ENCODE measurements at regions not wholly inside any gene's neighbourhood (a gene's known extent, or its start where the extent isn't known, plus 50 kb on each side); places are given as distances from the start of the nearest gene placed in this dataset.
"Not testable (repeated sequence)": the region's sequence is repeated elsewhere in the genome, so short reads cannot be mapped to it uniquely, and the experiment has no call there.

DNA sequence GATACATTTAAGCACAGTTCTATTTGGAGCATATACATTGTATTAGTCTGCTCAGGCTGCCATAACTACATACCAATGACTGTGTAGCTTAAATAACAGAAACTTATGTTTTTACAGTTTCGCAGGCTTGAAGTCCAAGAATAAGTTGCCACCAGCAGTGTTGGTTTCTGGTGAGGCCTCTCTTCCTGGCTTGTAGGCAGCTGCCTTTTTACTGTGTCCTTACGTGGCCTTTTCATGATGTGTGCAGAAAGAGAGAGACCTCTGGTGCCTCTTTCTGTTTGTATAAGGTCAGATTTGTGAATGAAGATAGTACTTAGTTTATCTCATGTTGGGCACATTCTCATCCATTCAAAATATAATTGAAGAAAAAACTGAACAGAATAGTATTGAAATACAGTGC is 636.6 kb downstream of the FLRT2 start:
- H3K27ac ChIP-seq (ENCODE audit: low read depth in 1 of 2, low read length in 1 of 2): no peak overlapping the region
- no peak for DNase-seq (ENCODE audit: low read depth in 6 of 9, low spot score in 9 of 9)
- H3K36me3 ChIP-seq (ENCODE audit: control insufficient read depth in 2 of 2, insufficient read depth in 2 of 2, low read length in 1 of 2): no peaks in the 10 kb centered on the region
- WGBS: 25% methylated on average over 2 of the region's 2 CpGs
- no peak overlapping the region for H3K4me3 ChIP-seq (ENCODE audit: low read length in 2 of 2)
- no peaks in the 10 kb centered on the region for H3K27me3 ChIP-seq (ENCODE audit: control insufficient read depth in 2 of 2, insufficient read depth in 1 of 2, low read length in 1 of 2)
- H3K9me3 ChIP-seq (ENCODE audit: control insufficient read depth in 2 of 2, insufficient read depth in 1 of 2, low read length in 1 of 2): no peaks in the 10 kb centered on the region
- no peaks in the 10 kb centered on the region for H3K4me1 ChIP-seq (ENCODE audit: control insufficient read depth in 2 of 2, insufficient read depth in 2 of 2, low read length in 2 of 2)

DNA sequence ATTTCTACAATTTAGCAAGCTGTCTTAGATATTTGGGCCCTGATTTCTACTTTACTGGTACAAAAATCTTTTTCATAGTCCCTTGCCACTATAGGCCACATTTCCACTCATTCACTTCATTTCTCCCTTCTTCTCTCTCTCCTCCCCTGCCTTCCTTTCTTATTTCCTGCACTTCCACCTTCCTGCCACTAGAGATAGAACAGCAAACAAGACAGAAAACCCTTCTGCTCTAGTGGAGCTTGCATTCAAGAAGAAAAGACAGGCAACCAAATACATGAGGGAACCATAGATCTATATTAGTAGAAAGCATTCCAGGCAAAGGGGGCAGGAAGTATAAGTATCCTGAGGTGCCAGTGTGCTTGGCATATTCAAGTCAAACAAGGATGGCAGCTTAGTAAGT is 623.5 kb downstream of the FLRT2 start:
- H3K4me1 ChIP-seq (ENCODE audit: control insufficient read depth in 2 of 2, insufficient read depth in 2 of 2, low read length in 2 of 2): no peaks in the 10 kb centered on the region
- H3K27ac ChIP-seq (ENCODE audit: low read depth in 1 of 2, low read length in 1 of 2): no peak overlapping the region
- no peaks in the 10 kb centered on the region for H3K9me3 ChIP-seq (ENCODE audit: control insufficient read depth in 2 of 2, insufficient read depth in 1 of 2, low read length in 1 of 2)
- no peaks in the 10 kb centered on the region for H3K36me3 ChIP-seq (ENCODE audit: control insufficient read depth in 2 of 2, insufficient read depth in 2 of 2, low read length in 1 of 2)
- H3K4me3 ChIP-seq (ENCODE audit: low read length in 2 of 2): no peak overlapping the region
- no peaks in the 10 kb centered on the region for H3K27me3 ChIP-seq (ENCODE audit: control insufficient read depth in 2 of 2, insufficient read depth in 1 of 2, low read length in 1 of 2)
- DNase-seq (ENCODE audit: low read depth in 6 of 9, low spot score in 9 of 9): no peak

DNA sequence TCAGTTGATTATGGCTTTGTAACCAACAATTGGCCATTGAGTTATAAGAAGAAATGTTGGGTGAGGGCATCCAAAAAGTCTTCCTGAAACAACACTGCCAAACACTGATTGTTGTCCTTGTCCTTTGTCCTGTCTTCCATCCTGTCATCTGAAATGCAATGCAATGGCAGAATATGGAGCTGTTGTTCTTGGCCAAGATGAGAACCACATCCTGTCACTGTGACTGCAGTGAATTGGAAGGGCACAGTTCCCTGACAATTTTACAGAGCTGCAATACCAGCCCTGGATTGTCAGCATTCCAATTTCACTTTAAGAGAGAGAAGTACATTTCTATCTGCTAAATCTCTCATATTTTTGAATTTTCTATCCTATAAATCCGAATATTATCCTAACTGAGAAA is 613.3 kb downstream of the FLRT2 start:
- no peaks in the 10 kb centered on the region for H3K36me3 ChIP-seq (ENCODE audit: control insufficient read depth in 2 of 2, insufficient read depth in 2 of 2, low read length in 1 of 2)
- H3K4me3 ChIP-seq (ENCODE audit: low read length in 2 of 2): no peak overlapping the region
- no peaks in the 10 kb centered on the region for H3K27me3 ChIP-seq (ENCODE audit: control insufficient read depth in 2 of 2, insufficient read depth in 1 of 2, low read length in 1 of 2)
- H3K9me3 ChIP-seq (ENCODE audit: control insufficient read depth in 2 of 2, insufficient read depth in 1 of 2, low read length in 1 of 2): no peaks in the 10 kb centered on the region
- DNase-seq (ENCODE audit: low read depth in 6 of 9, low spot score in 9 of 9): no peak
- 97% methylated on average over 1 of the region's 1 CpG for WGBS
- H3K4me1 ChIP-seq (ENCODE audit: control insufficient read depth in 2 of 2, insufficient read depth in 2 of 2, low read length in 2 of 2): no peaks in the 10 kb centered on the region
- no peak overlapping the region for H3K27ac ChIP-seq (ENCODE audit: low read depth in 1 of 2, low read length in 1 of 2)

DNA sequence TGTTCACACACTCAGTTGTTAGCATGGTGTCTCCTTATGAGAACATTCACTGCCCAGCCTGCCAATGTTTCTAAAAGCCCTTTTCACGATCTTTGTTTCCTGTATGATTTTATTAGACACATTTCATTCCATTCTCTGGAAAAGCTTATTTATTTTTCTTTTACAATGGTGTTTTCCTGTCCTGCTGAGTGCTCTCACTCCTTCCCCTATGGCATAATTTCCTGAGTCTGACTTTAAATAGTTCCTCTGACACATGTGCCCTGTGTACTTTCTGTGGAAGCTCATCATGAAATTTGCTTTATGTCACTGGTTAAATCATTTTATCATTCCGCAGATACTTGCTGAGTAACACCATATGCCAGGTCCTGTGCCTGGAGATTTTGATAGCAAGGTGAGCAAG is 612.0 kb downstream of the FLRT2 start:
- Histone ChIP-seq H3K27ac (ENCODE audit: low read depth in 1 of 2, low read length in 1 of 2) (no peak overlapping the region), H3K27me3 (ENCODE audit: control insufficient read depth in 2 of 2, insufficient read depth in 1 of 2, low read length in 1 of 2) (no peaks in the 10 kb centered on the region), H3K4me1 (ENCODE audit: control insufficient read depth in 2 of 2, insufficient read depth in 2 of 2, low read length in 2 of 2) (no peaks in the 10 kb centered on the region), H3K4me3 (ENCODE audit: low read length in 2 of 2) (no peak overlapping the region), H3K9me3 (ENCODE audit: control insufficient read depth in 2 of 2, insufficient read depth in 1 of 2, low read length in 1 of 2) (no peaks in the 10 kb centered on the region), H3K36me3 (ENCODE audit: control insufficient read depth in 2 of 2, insufficient read depth in 2 of 2, low read length in 1 of 2) (no peaks in the 10 kb centered on the region)
- DNase-seq (ENCODE audit: low read depth in 6 of 9, low spot score in 9 of 9): no peak
- 81% methylated on average over 2 of the region's 2 CpGs for WGBS

DNA sequence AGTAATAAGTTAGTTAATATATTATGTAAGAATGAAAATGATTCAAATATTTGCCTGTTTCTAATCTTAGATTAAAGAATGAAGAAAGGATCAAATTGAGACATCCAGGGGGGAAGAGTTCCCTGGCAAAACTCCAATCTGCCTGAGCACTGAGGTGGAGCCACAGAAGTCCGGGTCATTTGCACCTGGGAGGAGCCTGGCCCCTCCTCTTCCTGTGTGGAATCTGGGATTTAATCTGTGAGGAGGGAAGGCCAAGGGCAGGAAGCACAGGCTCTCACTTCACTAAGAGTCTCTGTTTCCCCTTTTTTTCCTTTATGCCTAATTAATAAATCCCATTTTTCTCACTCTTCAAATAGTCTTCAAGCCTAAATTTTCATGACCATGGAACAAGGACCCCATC is 599.5 kb downstream of the FLRT2 start:
- Histone ChIP-seq H3K27me3 (ENCODE audit: control insufficient read depth in 2 of 2, insufficient read depth in 1 of 2, low read length in 1 of 2) (no peaks in the 10 kb centered on the region), H3K36me3 (ENCODE audit: control insufficient read depth in 2 of 2, insufficient read depth in 2 of 2, low read length in 1 of 2) (no peaks in the 10 kb centered on the region), H3K4me3 (ENCODE audit: low read length in 2 of 2) (no peak overlapping the region), H3K9me3 (ENCODE audit: control insufficient read depth in 2 of 2, insufficient read depth in 1 of 2, low read length in 1 of 2) (no peaks in the 10 kb centered on the region), H3K4me1 (ENCODE audit: control insufficient read depth in 2 of 2, insufficient read depth in 2 of 2, low read length in 2 of 2) (no peaks in the 10 kb centered on the region), H3K27ac (ENCODE audit: low read depth in 1 of 2, low read length in 1 of 2) (no peak overlapping the region)
- DNase-seq (ENCODE audit: low read depth in 6 of 9, low spot score in 9 of 9): no peak
- 95% methylated on average over 1 of the region's 1 CpG for WGBS

DNA sequence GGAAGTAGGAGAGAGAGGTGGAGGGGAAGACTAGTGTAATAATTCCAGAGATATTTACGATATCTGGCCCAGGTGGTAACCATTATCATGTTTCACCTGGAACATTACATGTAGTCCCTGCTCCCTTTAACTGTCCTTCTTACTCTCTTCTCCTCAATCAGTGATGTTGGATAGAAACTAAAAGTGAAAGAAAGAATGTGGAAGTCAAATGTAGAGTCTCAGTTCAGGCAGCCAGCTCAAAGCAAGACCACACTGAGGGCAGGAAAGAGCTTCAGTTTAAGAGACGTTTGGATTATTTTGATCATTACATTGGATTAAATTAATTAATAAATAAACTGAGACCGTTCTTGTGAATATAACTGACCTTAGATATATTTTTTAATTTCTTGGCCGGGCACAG is 594.4 kb downstream of the FLRT2 start:
- no peaks in the 10 kb centered on the region for H3K27me3 ChIP-seq (ENCODE audit: control insufficient read depth in 2 of 2, insufficient read depth in 1 of 2, low read length in 1 of 2)
- H3K4me1 ChIP-seq (ENCODE audit: control insufficient read depth in 2 of 2, insufficient read depth in 2 of 2, low read length in 2 of 2): no peaks in the 10 kb centered on the region
- no peak overlapping the region for H3K27ac ChIP-seq (ENCODE audit: low read depth in 1 of 2, low read length in 1 of 2)
- no peak overlapping the region for H3K4me3 ChIP-seq (ENCODE audit: low read length in 2 of 2)
- DNase-seq (ENCODE audit: low read depth in 6 of 9, low spot score in 9 of 9): no peak
- WGBS: 93% methylated on average over 4 of the region's 4 CpGs
- no peaks in the 10 kb centered on the region for H3K36me3 ChIP-seq (ENCODE audit: control insufficient read depth in 2 of 2, insufficient read depth in 2 of 2, low read length in 1 of 2)
- no peaks in the 10 kb centered on the region for H3K9me3 ChIP-seq (ENCODE audit: control insufficient read depth in 2 of 2, insufficient read depth in 1 of 2, low read length in 1 of 2)

DNA sequence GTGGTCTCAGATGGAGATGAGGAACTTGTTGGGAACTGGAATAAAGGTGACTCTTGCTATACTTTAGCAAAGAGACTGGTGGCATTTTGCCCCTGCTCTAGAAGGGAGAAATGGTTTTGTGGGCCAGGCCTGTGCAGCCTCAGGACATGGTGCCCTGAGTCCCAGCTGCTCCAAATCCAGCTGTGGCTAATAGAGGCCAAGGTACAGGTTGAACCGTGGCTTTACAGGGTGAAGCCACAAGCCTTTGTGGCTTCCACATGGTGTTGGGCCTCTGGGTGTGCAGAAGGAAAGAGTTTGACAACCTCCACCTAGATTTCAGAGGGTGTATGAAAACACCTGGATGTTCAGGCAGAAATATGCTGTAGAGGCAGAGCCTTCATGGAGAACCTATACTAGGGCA is 586.0 kb downstream of the FLRT2 start:
- Histone ChIP-seq H3K4me3 (ENCODE audit: low read length in 2 of 2) (no peak overlapping the region), H3K36me3 (ENCODE audit: control insufficient read depth in 2 of 2, insufficient read depth in 2 of 2, low read length in 1 of 2) (no peaks in the 10 kb centered on the region), H3K27ac (ENCODE audit: low read depth in 1 of 2, low read length in 1 of 2) (no peak overlapping the region), H3K9me3 (ENCODE audit: control insufficient read depth in 2 of 2, insufficient read depth in 1 of 2, low read length in 1 of 2) (no peaks in the 10 kb centered on the region), H3K27me3 (ENCODE audit: control insufficient read depth in 2 of 2, insufficient read depth in 1 of 2, low read length in 1 of 2) (no peaks in the 10 kb centered on the region), H3K4me1 (ENCODE audit: control insufficient read depth in 2 of 2, insufficient read depth in 2 of 2, low read length in 2 of 2) (no peaks in the 10 kb centered on the region)
- WGBS: 60% methylated on average over 1 of the region's 1 CpG
- no peak for DNase-seq (ENCODE audit: low read depth in 6 of 9, low spot score in 9 of 9)

DNA sequence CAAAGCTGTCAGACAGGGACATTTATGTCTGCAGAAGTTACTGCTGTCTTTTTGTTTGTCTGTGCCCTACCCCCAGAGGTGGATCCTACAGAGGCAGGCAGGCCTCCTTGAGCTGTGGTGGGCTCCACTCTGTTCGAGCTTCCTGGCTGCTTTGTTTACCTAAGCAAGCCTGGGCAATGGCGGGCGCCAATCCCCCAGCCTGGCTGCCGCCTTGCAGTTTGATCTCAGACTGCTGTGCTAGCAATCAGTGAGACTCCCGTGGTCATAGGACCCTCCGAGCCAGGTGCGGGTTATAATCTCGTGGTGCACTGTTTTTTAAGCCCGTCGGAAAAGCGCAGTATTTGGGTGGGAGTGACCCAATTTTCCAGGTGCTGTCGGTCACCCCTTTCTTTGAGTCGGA is 580.9 kb downstream of the FLRT2 start:
- WGBS: 88% methylated on average over 13 of the region's 13 CpGs
- not testable (repeated sequence) for H3K9me3 ChIP-seq (ENCODE audit: control insufficient read depth in 2 of 2, insufficient read depth in 1 of 2, low read length in 1 of 2); H3K36me3 ChIP-seq (ENCODE audit: control insufficient read depth in 2 of 2, insufficient read depth in 2 of 2, low read length in 1 of 2); H3K4me3 ChIP-seq (ENCODE audit: low read length in 2 of 2); H3K27ac ChIP-seq (ENCODE audit: low read depth in 1 of 2, low read length in 1 of 2); H3K4me1 ChIP-seq (ENCODE audit: control insufficient read depth in 2 of 2, insufficient read depth in 2 of 2, low read length in 2 of 2); H3K27me3 ChIP-seq (ENCODE audit: control insufficient read depth in 2 of 2, insufficient read depth in 1 of 2, low read length in 1 of 2); DNase-seq (ENCODE audit: low read depth in 6 of 9, low spot score in 9 of 9)

DNA sequence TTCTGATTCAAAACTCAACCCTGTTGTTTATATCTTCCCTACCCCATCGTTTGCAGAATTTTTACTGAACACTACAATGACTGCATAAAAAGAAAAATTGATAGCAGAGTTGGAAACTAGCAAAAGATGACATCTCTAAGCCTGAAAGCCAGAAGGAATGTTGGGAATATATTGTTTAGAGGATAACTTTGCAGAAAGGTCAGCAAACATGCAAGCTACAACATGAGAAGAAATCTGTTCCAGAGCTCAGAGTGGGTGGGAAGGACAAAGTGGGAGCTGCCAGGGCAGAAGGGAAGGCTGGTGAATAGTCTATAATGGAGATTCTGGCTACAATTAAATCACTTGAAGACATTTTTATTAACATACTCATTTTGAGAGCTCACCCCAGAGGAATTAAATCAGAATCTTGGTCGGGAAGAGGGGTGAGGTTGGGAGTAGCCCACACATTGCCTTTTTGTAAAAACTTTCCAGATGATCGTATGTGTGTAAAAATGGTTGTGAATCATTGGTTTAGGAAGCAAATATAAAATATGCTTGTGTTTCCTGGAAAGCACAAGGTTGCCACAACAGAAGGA is 574.8 kb downstream of the FLRT2 start:
- Histone ChIP-seq H3K4me3 (ENCODE audit: low read length in 2 of 2) (no peak overlapping the region), H3K36me3 (ENCODE audit: control insufficient read depth in 2 of 2, insufficient read depth in 2 of 2, low read length in 1 of 2) (no peaks in the 10 kb centered on the region), H3K27me3 (ENCODE audit: control insufficient read depth in 2 of 2, insufficient read depth in 1 of 2, low read length in 1 of 2) (no peaks in the 10 kb centered on the region), H3K27ac (ENCODE audit: low read depth in 1 of 2, low read length in 1 of 2) (no peak overlapping the region), H3K9me3 (ENCODE audit: control insufficient read depth in 2 of 2, insufficient read depth in 1 of 2, low read length in 1 of 2) (no peaks in the 10 kb centered on the region), H3K4me1 (ENCODE audit: control insufficient read depth in 2 of 2, insufficient read depth in 2 of 2, low read length in 2 of 2) (no peaks in the 10 kb centered on the region)
- 93% methylated on average over 3 of the region's 3 CpGs for WGBS
- no peak for DNase-seq (ENCODE audit: low read depth in 6 of 9, low spot score in 9 of 9)

DNA sequence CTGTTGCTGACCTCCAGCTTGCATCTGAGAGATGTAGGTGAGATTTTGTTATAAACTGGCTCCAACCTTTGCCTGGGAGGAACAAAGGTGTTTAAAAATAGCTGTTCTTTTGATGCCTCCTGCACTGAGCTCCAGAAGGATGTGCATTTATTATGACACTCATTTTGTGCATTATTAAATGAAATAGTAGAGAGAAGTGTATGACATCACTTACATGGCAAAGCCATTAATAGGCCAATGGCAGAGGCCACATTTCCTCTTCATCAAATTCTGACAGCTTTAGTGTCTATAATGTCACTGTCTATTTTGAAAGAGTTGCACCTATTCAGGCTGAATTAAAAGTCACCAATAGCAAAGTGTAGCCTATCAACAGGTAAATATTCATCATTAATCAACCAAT is 564.6 kb downstream of the FLRT2 start:
- H3K27ac ChIP-seq (ENCODE audit: low read depth in 1 of 2, low read length in 1 of 2): no peak overlapping the region
- H3K4me1 ChIP-seq (ENCODE audit: control insufficient read depth in 2 of 2, insufficient read depth in 2 of 2, low read length in 2 of 2): no peaks in the 10 kb centered on the region
- no peaks in the 10 kb centered on the region for H3K27me3 ChIP-seq (ENCODE audit: control insufficient read depth in 2 of 2, insufficient read depth in 1 of 2, low read length in 1 of 2)
- no peaks in the 10 kb centered on the region for H3K9me3 ChIP-seq (ENCODE audit: control insufficient read depth in 2 of 2, insufficient read depth in 1 of 2, low read length in 1 of 2)
- no peaks in the 10 kb centered on the region for H3K36me3 ChIP-seq (ENCODE audit: control insufficient read depth in 2 of 2, insufficient read depth in 2 of 2, low read length in 1 of 2)
- no peak overlapping the region for H3K4me3 ChIP-seq (ENCODE audit: low read length in 2 of 2)
- DNase-seq (ENCODE audit: low read depth in 6 of 9, low spot score in 9 of 9): no peak

Data from thymus (tissue), 11 donors.